T-cell (primary cell): ENCODE measurements at regions not wholly inside any gene's neighbourhood (a gene's known extent, or its start where the extent isn't known, plus 50 kb on each side); places are given as distances from the start of the nearest gene placed in this dataset.

Source experiments
- ATAC-seq, 4 experiments: fragments of 200-7000 bp in 3 of 4; fragments of 150-1000 bp in 1 of 4; cut with Tn5 transposase; replicated peaks in 1 of 4; 1 replicate in 3 of 4; 2 replicates in 1 of 4; pipeline ENCODE4 v1.10.0; 2021; ENCODE audit warnings: moderate library complexity in 3 of 4, mild to moderate bottlenecking in 2 of 4, moderate number of reproducible peaks in 1 of 4
- CTCF ChIA-PET, 2 donors: fragments of 300-600 bp; sonication (Branson Sonifier 250); formaldehyde crosslinking; loops; one replicate each; lab custom pipeline; 2022; ENCODE audit warnings: antibody characterized with exemption in 2 of 2; lab: Charles Lee
- POLR2A ChIA-PET, 2 donors: fragments of 300-600 bp; sonication (Branson Sonifier 250); formaldehyde crosslinking; loops; one replicate each; lab custom pipeline; 2022; ENCODE audit warnings: antibody characterized with exemption in 2 of 2; lab: Charles Lee
- DNase-seq, 35 experiments: peaks; one replicate each; pipeline versions ENCODE4 v3.0.0 to v3.0.0-alpha.2; 2013 to 2023
- H3K27ac ChIP-seq: one replicate; pipeline ENCODE4 v1.5.1; 2013; ENCODE audit warnings: low read length
- H3K27me3 ChIP-seq, 2 experiments: replicated peaks in 1 of 2; 1 replicate in 1 of 2; 2 replicates in 1 of 2; pipeline versions ENCODE4 v1.6.1 to v1.7.0; 2013; ENCODE audit warnings: low read length in 1 of 2, mixed read lengths in 1 of 2; ENCODE audit not compliant: control insufficient read depth in 2 of 2, insufficient read depth in 2 of 2; ENCODE audit errors: extremely low read depth in 1 of 2
- H3K36me3 ChIP-seq, 2 donors: 1 replicate in 1 of 2; 2 replicates in 1 of 2; pipeline versions ENCODE4 v1.6.1 to v1.7.0; 2013; ENCODE audit warnings: low read length in 1 of 2; ENCODE audit not compliant: control insufficient read depth in 2 of 2, insufficient read depth in 1 of 2; ENCODE audit errors: extremely low read depth in 1 of 2
- H3K4me1 ChIP-seq, 2 experiments: 1 replicate in 1 of 2; 2 replicates in 1 of 2; pipeline versions ENCODE4 v1.6.1 to v1.7.0; 2013; ENCODE audit warnings: low read length in 2 of 2, mixed read lengths in 1 of 2; ENCODE audit not compliant: insufficient read depth in 2 of 2, control insufficient read depth in 1 of 2; ENCODE audit errors: extremely low read depth in 1 of 2
- H3K4me3 ChIP-seq, 2 donors: 1 replicate in 1 of 2; 2 replicates in 1 of 2; pipeline versions ENCODE4 v1.5.1 to v1.7.0; 2013; ENCODE audit warnings: mild to moderate bottlenecking in 2 of 2, low read length in 1 of 2, moderate library complexity in 1 of 2; ENCODE audit not compliant: control insufficient read depth in 1 of 2; ENCODE audit errors: extremely low read depth in 1 of 2
- H3K9me3 ChIP-seq: 2 replicates; pipeline ENCODE4 v1.7.0; 2013
- H3K27ac Mint-ChIP-seq, 2 donors: one replicate each; pipeline ENCODE4 v1.8.0; 2020 to 2021; ENCODE audit warnings: mild to moderate bottlenecking in 2 of 2, mixed read lengths in 2 of 2
- H3K27me3 Mint-ChIP-seq, 2 donors: one replicate each; pipeline ENCODE4 v1.8.0; 2021 to 2022; ENCODE audit warnings: mixed read lengths in 2 of 2
- H3K36me3 Mint-ChIP-seq: one replicate; pipeline ENCODE4 v1.8.0; 2021; ENCODE audit warnings: mixed read lengths
- H3K4me1 Mint-ChIP-seq, 3 donors: one replicate each; pipeline ENCODE4 v1.8.0; 2020 to 2022; ENCODE audit warnings: mixed read lengths in 3 of 3, mild to moderate bottlenecking in 1 of 3
- H3K4me3 Mint-ChIP-seq, 3 donors: one replicate each; pipeline ENCODE4 v1.8.0; 2020 to 2022; ENCODE audit warnings: mild to moderate bottlenecking in 3 of 3, mixed read lengths in 3 of 3, moderate library complexity in 3 of 3
- H3K9me3 Mint-ChIP-seq, 3 donors: one replicate each; pipeline ENCODE4 v1.8.0; 2020 to 2022; ENCODE audit warnings: mixed read lengths in 3 of 3
- WGBS: methylation state at CpG from one replicate; pipeline ENCODE4 v1.1.5; 2013; ENCODE audit warnings: missing lambda C conversion rate; ENCODE audit not compliant: insufficient coverage; 5-methylcytosine and 5-hydroxymethylcytosine counted together

- H3K4me1 Mint-ChIP-seq: no peaks in the 10 kb centered on the region
- CTCF ChIA-PET: interaction anchor here in 1 of 2 donors (0.6 kb wide), 1 partner anchor 48 kb away, joined by 3 read pairs; no protein-coding TSS in a partner anchor
- no peaks in the 10 kb centered on the region for H3K9me3 ChIP-seq
- no peaks in the 10 kb centered on the region for H3K36me3 ChIP-seq
- no peaks in the 10 kb centered on the region for H3K4me1 ChIP-seq
- POLR2A ChIA-PET: no interaction called here
- no peak overlapping the region for H3K27ac ChIP-seq
- H3K27ac Mint-ChIP-seq: no peak overlapping the region
- ATAC-seq (no peak), DNase-seq (no peak)
- no peak overlapping the region for H3K4me3 ChIP-seq
- 57% methylated on average over 1 of the region's 2 CpGs for WGBS
- H3K27me3 Mint-ChIP-seq: peaks cover 13 to 14% of the 10 kb centered on the region in 2 donors
- H3K9me3 Mint-ChIP-seq: no peaks in the 10 kb centered on the region
- peaks cover 0 to 7% of the 10 kb centered on the region in 2 experiments for H3K27me3 ChIP-seq
- no peaks in the 10 kb centered on the region for H3K36me3 Mint-ChIP-seq
- no peak overlapping the region for H3K4me3 Mint-ChIP-seq
These were observed 54.5 kb upstream of the ARL14 start for GRCh38 chr3:160622263-160623045.

GRCh38 chr3:160618878-160619277, 53.5 kb upstream of the KPNA4 start:
- Mint-ChIP-seq H3K36me3 (no peaks in the 10 kb centered on the region), H3K4me3 (no peak overlapping the region), H3K27ac (no peak overlapping the region), H3K4me1 (no peaks in the 10 kb centered on the region), H3K9me3 (no peaks in the 10 kb centered on the region), H3K27me3 (peaks cover 20 to 21% of the 10 kb centered on the region in 2 donors)
- H3K36me3 ChIP-seq: no peaks in the 10 kb centered on the region
- H3K27me3 ChIP-seq: no peaks in the 10 kb centered on the region
- ATAC-seq: no peak
- no peaks in the 10 kb centered on the region for H3K9me3 ChIP-seq
- H3K4me3 ChIP-seq: no peak overlapping the region
- no peak overlapping the region for H3K27ac ChIP-seq
- DNase-seq: no peak
- WGBS: 40% methylated on average over 2 of the region's 3 CpGs
- ChIA-PET POLR2A (no interaction called here), CTCF (no interaction called here)
- no peaks in the 10 kb centered on the region for H3K4me1 ChIP-seq

- Histone ChIP-seq H3K4me3 (no peak overlapping the region), H3K36me3 (no peaks in the 10 kb centered on the region), H3K27me3 (no peaks in the 10 kb centered on the region), H3K9me3 (no peaks in the 10 kb centered on the region), H3K4me1 (no peaks in the 10 kb centered on the region), H3K27ac (no peak overlapping the region)
- no CpG with 5 or more reads among the region's 4 CpGs for WGBS
- peaks cover 25 to 26% of the 10 kb centered on the region in 2 donors for H3K27me3 Mint-ChIP-seq
- H3K9me3 Mint-ChIP-seq: no peaks in the 10 kb centered on the region
- DNase-seq (no peak), ATAC-seq (no peak)
- no peaks in the 10 kb centered on the region for H3K4me1 Mint-ChIP-seq
- no peaks in the 10 kb centered on the region for H3K36me3 Mint-ChIP-seq
- POLR2A ChIA-PET: no interaction called here
- no peak overlapping the region for H3K27ac Mint-ChIP-seq
- no peak overlapping the region for H3K4me3 Mint-ChIP-seq
- CTCF ChIA-PET: interaction anchor here in 1 of 2 donors (0.6 kb wide), 1 partner anchor 52 kb away, joined by 3 read pairs; no protein-coding TSS in a partner anchor
These were observed 53.0 kb upstream of the KPNA4 start for GRCh38 chr3:160618363-160618762.

- no peaks in the 10 kb centered on the region for H3K9me3 ChIP-seq
- H3K27me3 ChIP-seq: peaks cover 0 to 2% of the 10 kb centered on the region in 2 experiments
- Mint-ChIP-seq H3K27ac (no peak overlapping the region), H3K27me3 (peaks cover 28 to 29% of the 10 kb centered on the region in 2 donors), H3K4me3 (no peak overlapping the region), H3K9me3 (no peaks in the 10 kb centered on the region), H3K36me3 (no peaks in the 10 kb centered on the region), H3K4me1 (no peaks in the 10 kb centered on the region)
- no peaks in the 10 kb centered on the region for H3K36me3 ChIP-seq
- DNase-seq (no peak), ATAC-seq (no peak)
- H3K27ac ChIP-seq: no peak overlapping the region
- no peak overlapping the region for H3K4me3 ChIP-seq
- WGBS: no CpG with 5 or more reads among the region's 2 CpGs
- CTCF ChIA-PET: interaction anchor here in 1 of 2 donors (0.6 kb wide), 1 partner anchor 52 kb away, joined by 3 read pairs; no protein-coding TSS in a partner anchor
- POLR2A ChIA-PET: no interaction called here
- no peaks in the 10 kb centered on the region for H3K4me1 ChIP-seq
These were observed 52.3 kb upstream of the KPNA4 start for GRCh38 chr3:160617636-160618035.

DNA sequence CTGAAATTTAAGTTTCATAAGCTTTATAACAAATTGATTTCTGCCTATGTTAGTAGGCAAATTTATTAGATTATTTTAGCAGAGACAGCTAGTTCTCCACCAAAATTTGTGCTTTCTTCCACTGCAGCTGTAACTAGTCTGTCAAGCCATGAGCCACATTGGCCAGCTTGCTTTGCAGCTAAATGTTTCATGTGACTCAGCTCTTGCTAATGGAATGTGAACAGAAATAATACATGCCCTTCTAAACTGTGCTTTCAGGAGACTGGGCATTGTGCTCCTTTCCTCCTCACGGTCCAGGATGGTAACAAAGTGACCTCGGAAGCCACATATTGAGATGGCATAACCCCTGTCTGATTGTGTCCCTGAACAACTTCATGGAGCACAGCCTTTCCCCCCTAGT, 51.3 kb upstream of the KPNA4 start:
- ChIA-PET POLR2A (no interaction called here), CTCF (no interaction called here)
- Mint-ChIP-seq H3K4me1 (no peaks in the 10 kb centered on the region), H3K27ac (no peak overlapping the region), H3K36me3 (no peaks in the 10 kb centered on the region), H3K9me3 (no peaks in the 10 kb centered on the region), H3K27me3 (peaks cover 28 to 29% of the 10 kb centered on the region in 2 donors), H3K4me3 (no peak overlapping the region)
- no peak overlapping the region for H3K4me3 ChIP-seq
- peaks cover 0 to 3% of the 10 kb centered on the region in 2 experiments for H3K27me3 ChIP-seq
- H3K9me3 ChIP-seq: no peaks in the 10 kb centered on the region
- DNase-seq (no peak), ATAC-seq (no peak)
- no peaks in the 10 kb centered on the region for H3K36me3 ChIP-seq
- H3K27ac ChIP-seq: no peak overlapping the region
- H3K4me1 ChIP-seq: no peaks in the 10 kb centered on the region
- no CpG with 5 or more reads among the region's 2 CpGs for WGBS

- H3K36me3 ChIP-seq: no peaks in the 10 kb centered on the region
- CTCF ChIA-PET: no interaction called here
- Mint-ChIP-seq H3K9me3 (no peaks in the 10 kb centered on the region), H3K27ac (no peak overlapping the region), H3K4me3 (no peak overlapping the region), H3K36me3 (no peaks in the 10 kb centered on the region), H3K27me3 (peaks cover 28 to 33% of the 10 kb centered on the region in 2 donors), H3K4me1 (no peaks in the 10 kb centered on the region)
- POLR2A ChIA-PET: no interaction called here
- no peak for DNase-seq
- H3K9me3 ChIP-seq: no peaks in the 10 kb centered on the region
- H3K27me3 ChIP-seq: peaks cover 0 to 3% of the 10 kb centered on the region in 2 experiments
- H3K4me1 ChIP-seq: no peaks in the 10 kb centered on the region
- no peak for ATAC-seq
- H3K4me3 ChIP-seq: no peak overlapping the region
- H3K27ac ChIP-seq: no peak overlapping the region
These were observed 50.9 kb upstream of the KPNA4 start for GRCh38 chr3:160616311-160616710.
